ENCODE measurements at regions not wholly inside any gene's neighbourhood (a gene's known extent, or its start where the extent isn't known, plus 50 kb on each side); places are given as distances from the start of the nearest gene placed in this dataset.

- no peaks in the 10 kb centered on the region for H3K9me3 ChIP-seq (ENCODE audit: control insufficient read depth, low read depth, low read length)
- no peak overlapping the region for H3K4me3 ChIP-seq (ENCODE audit: low read length)
- no peaks in the 10 kb centered on the region for H3K36me3 ChIP-seq (ENCODE audit: control insufficient read depth, low read depth, low read length)
- H3K9ac ChIP-seq (ENCODE audit: low read length): no peak overlapping the region
- no peaks in the 10 kb centered on the region for H3K27me3 ChIP-seq (ENCODE audit: control insufficient read depth, insufficient read depth, low read length)
- H3K4me1 ChIP-seq (ENCODE audit: control insufficient read depth, low read depth, low read length): no peaks in the 10 kb centered on the region
- no peak overlapping the region for H3K27ac ChIP-seq (ENCODE audit: low read length)
These were observed 52.6 kb upstream of the JUN start for GRCh38 chr1:58836408-58836807.

- no peaks in the 10 kb centered on the region for H3K27me3 ChIP-seq (ENCODE audit: control insufficient read depth, insufficient read depth, low read length)
- H3K36me3 ChIP-seq (ENCODE audit: control insufficient read depth, low read depth, low read length): no peaks in the 10 kb centered on the region
- no peaks in the 10 kb centered on the region for H3K4me1 ChIP-seq (ENCODE audit: control insufficient read depth, low read depth, low read length)
- H3K9ac ChIP-seq (ENCODE audit: low read length): no peak overlapping the region
- H3K9me3 ChIP-seq (ENCODE audit: control insufficient read depth, low read depth, low read length): no peaks in the 10 kb centered on the region
- H3K27ac ChIP-seq (ENCODE audit: low read length): no peak overlapping the region
- H3K4me3 ChIP-seq (ENCODE audit: low read length): no peak overlapping the region
These were observed 54.0 kb upstream of the JUN start for GRCh38 chr1:58837886-58838285.

GRCh38 chr1:58839147-58839795 is 55.4 kb upstream of the JUN start:
- H3K27me3 ChIP-seq (ENCODE audit: control insufficient read depth, insufficient read depth, low read length): no peaks in the 10 kb centered on the region
- H3K9ac ChIP-seq (ENCODE audit: low read length): no peak overlapping the region
- no peaks in the 10 kb centered on the region for H3K36me3 ChIP-seq (ENCODE audit: control insufficient read depth, low read depth, low read length)
- H3K4me3 ChIP-seq (ENCODE audit: low read length): no peak overlapping the region
- H3K27ac ChIP-seq (ENCODE audit: low read length): no peak overlapping the region
- H3K4me1 ChIP-seq (ENCODE audit: control insufficient read depth, low read depth, low read length): no peaks in the 10 kb centered on the region
- no peaks in the 10 kb centered on the region for H3K9me3 ChIP-seq (ENCODE audit: control insufficient read depth, low read depth, low read length)

- Histone ChIP-seq H3K27ac (ENCODE audit: low read length) (no peak overlapping the region), H3K9ac (ENCODE audit: low read length) (no peak overlapping the region), H3K27me3 (ENCODE audit: control insufficient read depth, insufficient read depth, low read length) (no peaks in the 10 kb centered on the region), H3K9me3 (ENCODE audit: control insufficient read depth, low read depth, low read length) (no peaks in the 10 kb centered on the region), H3K4me3 (ENCODE audit: low read length) (no peak overlapping the region), H3K36me3 (ENCODE audit: control insufficient read depth, low read depth, low read length) (no peaks in the 10 kb centered on the region), H3K4me1 (ENCODE audit: control insufficient read depth, low read depth, low read length) (no peaks in the 10 kb centered on the region)
These were observed 56.3 kb upstream of the JUN start for GRCh38 chr1:58839846-58840835.

GRCh38 chr1:58841455-58841854 is 57.6 kb upstream of the JUN start:
- H3K9ac ChIP-seq (ENCODE audit: low read length): no peak overlapping the region
- H3K27ac ChIP-seq (ENCODE audit: low read length): no peak overlapping the region
- no peaks in the 10 kb centered on the region for H3K36me3 ChIP-seq (ENCODE audit: control insufficient read depth, low read depth, low read length)
- no peaks in the 10 kb centered on the region for H3K9me3 ChIP-seq (ENCODE audit: control insufficient read depth, low read depth, low read length)
- no peak overlapping the region for H3K4me3 ChIP-seq (ENCODE audit: low read length)
- H3K4me1 ChIP-seq (ENCODE audit: control insufficient read depth, low read depth, low read length): no peaks in the 10 kb centered on the region
- H3K27me3 ChIP-seq (ENCODE audit: control insufficient read depth, insufficient read depth, low read length): no peaks in the 10 kb centered on the region

GRCh38 chr1:58842941-58843340 is 59.1 kb upstream of the JUN start:
- H3K9me3 ChIP-seq (ENCODE audit: control insufficient read depth, low read depth, low read length): no peaks in the 10 kb centered on the region
- no peak overlapping the region for H3K9ac ChIP-seq (ENCODE audit: low read length)
- no peak overlapping the region for H3K4me3 ChIP-seq (ENCODE audit: low read length)
- no peak overlapping the region for H3K27ac ChIP-seq (ENCODE audit: low read length)
- H3K4me1 ChIP-seq (ENCODE audit: control insufficient read depth, low read depth, low read length): no peaks in the 10 kb centered on the region
- no peaks in the 10 kb centered on the region for H3K36me3 ChIP-seq (ENCODE audit: control insufficient read depth, low read depth, low read length)
- no peaks in the 10 kb centered on the region for H3K27me3 ChIP-seq (ENCODE audit: control insufficient read depth, insufficient read depth, low read length)

GRCh38 chr1:58844176-58844575 is 60.3 kb upstream of the JUN start:
- Histone ChIP-seq H3K27me3 (ENCODE audit: control insufficient read depth, insufficient read depth, low read length) (no peaks in the 10 kb centered on the region), H3K27ac (ENCODE audit: low read length) (no peak overlapping the region), H3K4me1 (ENCODE audit: control insufficient read depth, low read depth, low read length) (no peaks in the 10 kb centered on the region), H3K9ac (ENCODE audit: low read length) (no peak overlapping the region), H3K4me3 (ENCODE audit: low read length) (no peak overlapping the region), H3K9me3 (ENCODE audit: control insufficient read depth, low read depth, low read length) (no peaks in the 10 kb centered on the region), H3K36me3 (ENCODE audit: control insufficient read depth, low read depth, low read length) (no peaks in the 10 kb centered on the region)

GRCh38 chr1:58845942-58846341 is 62.1 kb upstream of the JUN start:
- Histone ChIP-seq H3K9me3 (ENCODE audit: control insufficient read depth, low read depth, low read length) (no peaks in the 10 kb centered on the region), H3K4me1 (ENCODE audit: control insufficient read depth, low read depth, low read length) (no peaks in the 10 kb centered on the region), H3K4me3 (ENCODE audit: low read length) (no peak overlapping the region), H3K9ac (ENCODE audit: low read length) (no peak overlapping the region), H3K27me3 (ENCODE audit: control insufficient read depth, insufficient read depth, low read length) (no peaks in the 10 kb centered on the region), H3K27ac (ENCODE audit: low read length) (no peak overlapping the region), H3K36me3 (ENCODE audit: control insufficient read depth, low read depth, low read length) (no peaks in the 10 kb centered on the region)

- no peak overlapping the region for H3K27ac ChIP-seq (ENCODE audit: low read length)
- H3K4me3 ChIP-seq (ENCODE audit: low read length): no peak overlapping the region
- H3K4me1 ChIP-seq (ENCODE audit: control insufficient read depth, low read depth, low read length): peaks cover 17% of the 10 kb centered on the region
- no peaks in the 10 kb centered on the region for H3K9me3 ChIP-seq (ENCODE audit: control insufficient read depth, low read depth, low read length)
- no peaks in the 10 kb centered on the region for H3K36me3 ChIP-seq (ENCODE audit: control insufficient read depth, low read depth, low read length)
- H3K27me3 ChIP-seq (ENCODE audit: control insufficient read depth, insufficient read depth, low read length): no peaks in the 10 kb centered on the region
- H3K9ac ChIP-seq (ENCODE audit: low read length): no peak overlapping the region
These were observed 65.1 kb upstream of the JUN start for GRCh38 chr1:58848818-58849411.

- Histone ChIP-seq H3K36me3 (ENCODE audit: control insufficient read depth, low read depth, low read length) (no peaks in the 10 kb centered on the region), H3K9me3 (ENCODE audit: control insufficient read depth, low read depth, low read length) (no peaks in the 10 kb centered on the region), H3K27me3 (ENCODE audit: control insufficient read depth, insufficient read depth, low read length) (no peaks in the 10 kb centered on the region), H3K27ac (ENCODE audit: low read length) (no peak overlapping the region), H3K4me1 (ENCODE audit: control insufficient read depth, low read depth, low read length) (peaks cover 18% of the 10 kb centered on the region), H3K9ac (ENCODE audit: low read length) (no peak overlapping the region), H3K4me3 (ENCODE audit: low read length) (no peak overlapping the region)
These were observed 65.7 kb upstream of the JUN start for GRCh38 chr1:58849551-58849950.

GRCh38 chr1:58850636-58851035 is 66.8 kb upstream of the JUN start:
- H3K9me3 ChIP-seq (ENCODE audit: control insufficient read depth, low read depth, low read length): no peaks in the 10 kb centered on the region
- no peaks in the 10 kb centered on the region for H3K27me3 ChIP-seq (ENCODE audit: control insufficient read depth, insufficient read depth, low read length)
- peaks cover 18% of the 10 kb centered on the region for H3K4me1 ChIP-seq (ENCODE audit: control insufficient read depth, low read depth, low read length)
- no peak overlapping the region for H3K9ac ChIP-seq (ENCODE audit: low read length)
- no peak overlapping the region for H3K4me3 ChIP-seq (ENCODE audit: low read length)
- no peaks in the 10 kb centered on the region for H3K36me3 ChIP-seq (ENCODE audit: control insufficient read depth, low read depth, low read length)
- H3K27ac ChIP-seq (ENCODE audit: low read length): no peak overlapping the region
